GM10248 (cell line): ENCODE measurements at regions not wholly inside any gene's neighbourhood (a gene's known extent, or its start where the extent isn't known, plus 50 kb on each side); places are given as distances from the start of the nearest gene placed in this dataset.

ENCODE experiments used
- CTCF ChIA-PET: fragments of 300-600 bp; sonication (Branson Sonifier 250); formaldehyde crosslinking; extraction: SDS; loops from one replicate; lab custom pipeline; 2021; ENCODE audit warnings: antibody characterized with exemption; lab: Yijun Ruan, JAX
- POLR2A ChIA-PET: fragments of 350-650 bp; sonication (Branson Sonifier 250); formaldehyde crosslinking; extraction: SDS; loops from one replicate; lab custom pipeline; 2020; ENCODE audit warnings: antibody characterized with exemption; lab: Yijun Ruan, JAX
- DNase-seq: peaks from one replicate; pipeline ENCODE4 v3.0.0; 2012; ENCODE audit errors: extremely low spot score
- TF ChIP-seq, protein P1 (sequence below): IDR thresholded peaks from 2 replicates; pipeline ENCODE4 v1.5.1; 2012; ENCODE audit warnings: mild to moderate bottlenecking, low read depth; ENCODE audit errors: extremely low read depth, missing control alignments, control extremely low read depth

DNA sequence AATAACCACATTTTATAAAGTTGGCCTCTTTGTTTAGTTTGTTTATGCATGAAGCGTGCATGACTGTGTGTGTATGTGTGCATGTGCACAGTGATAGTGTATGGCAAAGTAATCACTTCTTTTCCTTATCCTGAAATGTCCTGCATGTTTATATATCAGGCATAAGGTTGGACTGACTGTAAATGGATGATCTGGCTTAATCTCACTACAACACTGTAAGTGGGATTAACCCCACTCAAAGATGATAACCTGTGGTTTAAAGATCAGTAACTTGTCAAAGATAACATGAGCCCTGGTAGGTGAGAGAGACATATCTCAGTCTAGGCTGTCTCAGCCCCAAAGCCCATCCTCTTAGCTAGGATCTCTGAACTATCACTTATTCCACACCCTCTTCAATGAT is 376.6 kb upstream of the TSHZ2 start:
- TF ChIP-seq, protein P1, sequence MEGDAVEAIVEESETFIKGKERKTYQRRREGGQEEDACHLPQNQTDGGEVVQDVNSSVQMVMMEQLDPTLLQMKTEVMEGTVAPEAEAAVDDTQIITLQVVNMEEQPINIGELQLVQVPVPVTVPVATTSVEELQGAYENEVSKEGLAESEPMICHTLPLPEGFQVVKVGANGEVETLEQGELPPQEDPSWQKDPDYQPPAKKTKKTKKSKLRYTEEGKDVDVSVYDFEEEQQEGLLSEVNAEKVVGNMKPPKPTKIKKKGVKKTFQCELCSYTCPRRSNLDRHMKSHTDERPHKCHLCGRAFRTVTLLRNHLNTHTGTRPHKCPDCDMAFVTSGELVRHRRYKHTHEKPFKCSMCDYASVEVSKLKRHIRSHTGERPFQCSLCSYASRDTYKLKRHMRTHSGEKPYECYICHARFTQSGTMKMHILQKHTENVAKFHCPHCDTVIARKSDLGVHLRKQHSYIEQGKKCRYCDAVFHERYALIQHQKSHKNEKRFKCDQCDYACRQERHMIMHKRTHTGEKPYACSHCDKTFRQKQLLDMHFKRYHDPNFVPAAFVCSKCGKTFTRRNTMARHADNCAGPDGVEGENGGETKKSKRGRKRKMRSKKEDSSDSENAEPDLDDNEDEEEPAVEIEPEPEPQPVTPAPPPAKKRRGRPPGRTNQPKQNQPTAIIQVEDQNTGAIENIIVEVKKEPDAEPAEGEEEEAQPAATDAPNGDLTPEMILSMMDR = no peak
- CTCF ChIA-PET = no interaction called here
- no peak for DNase-seq
- POLR2A ChIA-PET = no interaction called here

DNA sequence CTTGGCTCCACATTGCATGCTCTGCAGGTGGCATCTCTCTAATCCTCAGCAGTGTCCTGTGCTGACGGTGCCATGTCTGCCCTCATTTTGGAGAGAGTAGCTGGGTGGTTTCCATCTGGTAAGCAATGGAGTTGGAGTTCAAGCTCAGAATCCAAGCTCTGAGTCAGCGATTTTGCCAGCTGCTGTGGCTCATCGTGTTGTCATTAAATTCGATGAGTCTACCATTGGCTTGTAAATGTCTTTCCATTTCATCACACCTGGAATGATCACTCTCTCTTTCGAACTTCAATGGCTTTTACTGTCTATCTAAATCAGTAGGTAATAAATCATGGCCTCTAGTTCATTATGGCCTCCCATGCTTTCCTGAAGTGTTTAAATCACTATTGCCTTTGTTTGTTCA is 378.5 kb upstream of the TSHZ2 start:
- ChIA-PET CTCF (no interaction called here), POLR2A (no interaction called here)
- TF ChIP-seq, protein P1 = no peak
- no peak for DNase-seq

DNA sequence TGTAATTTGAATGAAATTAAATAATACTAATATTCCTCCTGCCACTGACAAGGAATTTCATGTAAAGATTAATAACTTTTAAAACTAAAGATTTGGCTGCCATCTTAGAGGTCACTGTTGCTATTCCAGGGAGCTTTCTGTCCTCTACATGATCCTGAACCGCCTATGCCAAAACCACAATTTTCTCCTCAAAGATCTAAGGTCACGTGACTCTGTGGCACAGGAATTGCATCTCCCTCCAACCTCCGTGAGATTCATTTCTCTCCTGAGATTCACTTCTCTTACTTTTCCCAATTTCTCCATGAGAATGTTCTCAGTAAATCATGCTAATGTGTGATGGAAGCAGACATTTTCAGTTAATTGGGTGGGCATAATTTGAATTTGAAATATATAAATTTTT is 379.6 kb upstream of the TSHZ2 start:
- no peak for DNase-seq
- CTCF ChIA-PET = no interaction called here
- TF ChIP-seq, protein P1 = no peak
- POLR2A ChIA-PET = no interaction called here

DNA sequence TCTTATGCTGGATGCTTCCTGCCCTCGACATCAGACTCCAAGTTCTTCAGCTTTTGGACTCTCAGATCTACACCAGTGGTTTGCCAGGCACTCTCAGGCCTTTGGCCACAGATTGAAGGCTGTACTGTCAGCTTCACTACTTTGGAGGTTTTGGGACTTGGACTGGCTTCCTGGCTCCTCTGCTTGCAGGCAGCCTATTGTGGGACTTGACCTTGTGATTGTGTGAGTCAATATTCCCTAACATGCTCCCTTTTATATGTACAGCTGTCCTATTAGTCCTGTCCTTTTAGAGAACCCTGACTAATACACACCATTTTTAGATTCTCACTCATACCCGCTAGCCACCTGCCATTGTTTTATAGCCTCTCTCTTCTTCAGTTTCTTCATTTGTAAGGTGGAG is 382.1 kb upstream of the TSHZ2 start:
- no peak for DNase-seq
- TF ChIP-seq, protein P1 = no peak
- ChIA-PET POLR2A (no interaction called here), CTCF (interaction anchor here (1.8 kb wide), 1 partner anchor 10 kb away, joined by 5 read pairs; no protein-coding TSS in a partner anchor)

DNA sequence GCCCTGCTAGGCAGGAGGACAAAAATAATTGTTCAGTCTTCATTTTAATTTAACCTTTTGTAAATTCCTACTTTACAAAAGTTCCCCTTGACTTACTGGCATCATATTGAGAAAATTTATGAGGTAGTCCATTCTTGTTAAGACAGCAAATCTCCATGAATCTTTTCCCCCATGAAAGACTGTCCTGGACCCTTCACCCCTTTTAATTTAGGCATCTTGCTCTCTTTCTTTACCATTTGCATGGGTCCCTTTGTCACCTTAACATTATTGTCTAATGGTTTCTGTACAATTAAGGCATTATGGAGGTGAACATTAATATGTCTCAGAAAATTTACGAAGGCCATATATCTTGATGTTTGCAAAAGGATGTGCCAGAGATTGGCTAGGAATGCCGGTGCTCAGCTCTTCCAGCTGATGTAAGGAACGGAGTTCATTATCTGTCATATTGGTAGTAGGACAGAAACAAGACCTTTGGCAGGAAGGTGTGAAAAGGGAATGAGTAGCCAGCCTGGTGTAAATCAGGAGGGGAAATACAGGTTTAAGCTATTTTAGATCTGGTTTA is 382.8 kb upstream of the TSHZ2 start:
- CTCF ChIA-PET = interaction anchor here (1.8 kb wide), 1 partner anchor 10 kb away, joined by 5 read pairs; no protein-coding TSS in a partner anchor
- POLR2A ChIA-PET = no interaction called here
- DNase-seq = no peak
- TF ChIP-seq, protein P1 = no peak

DNA sequence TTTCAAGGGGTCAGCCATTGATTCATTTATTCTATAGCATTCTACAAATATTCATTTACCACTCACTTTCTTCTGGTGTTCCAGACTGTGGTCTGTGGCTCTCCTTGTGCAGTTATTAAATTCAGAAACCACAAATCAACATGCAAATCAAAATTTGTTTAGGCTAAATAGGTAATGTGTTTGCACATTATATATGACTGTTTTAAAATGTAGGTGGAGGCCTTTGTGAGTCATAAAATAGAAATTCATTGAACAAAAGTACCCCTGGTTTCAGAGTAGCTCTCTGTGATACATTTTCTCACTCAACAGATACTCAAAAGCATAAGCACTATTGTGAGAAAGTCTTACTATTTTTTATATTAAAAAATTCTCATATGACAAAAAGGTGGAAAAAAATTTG is 385.5 kb upstream of the TSHZ2 start:
- TF ChIP-seq, protein P1 = no peak
- CTCF ChIA-PET = interaction anchor here (1.3 kb wide), 1 partner anchor 12 kb away, joined by 3 read pairs; no protein-coding TSS in a partner anchor
- POLR2A ChIA-PET = no interaction called here
- no peak for DNase-seq
